ENCODE measurements at regions not wholly inside any gene's neighbourhood (a gene's known extent, or its start where the extent isn't known, plus 50 kb on each side); places are given as distances from the start of the nearest gene placed in this dataset.

DNA sequence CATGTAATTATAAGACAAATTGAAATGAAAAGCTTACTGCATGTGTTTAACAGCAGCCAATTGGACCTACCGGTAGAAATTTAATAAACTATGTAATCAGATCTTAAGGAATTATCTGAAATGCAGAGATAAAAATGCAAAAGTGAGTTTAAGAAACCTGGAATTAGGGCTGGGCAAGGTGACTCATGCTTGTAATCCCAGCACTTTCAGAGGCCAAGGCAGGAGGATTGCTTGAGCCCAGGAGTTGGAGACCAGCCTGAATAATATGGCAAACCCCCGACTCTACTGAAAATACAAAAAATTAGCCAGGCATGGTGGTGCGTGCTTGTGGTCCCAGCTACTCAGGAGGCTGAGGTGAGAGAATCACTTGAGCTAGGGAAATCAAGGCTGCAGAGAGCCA, 74.1 kb downstream of the HFE start:
- Histone ChIP-seq H3K36me3 (ENCODE audit: control insufficient read depth in 4 of 4, insufficient read depth in 3 of 4, low read depth in 1 of 4, low read length in 3 of 4) (peaks cover 1 to 7% (median 5%) of the 10 kb centered on the region in 4 donors), H3K27ac (ENCODE audit: low read depth in 1 of 2, low read length in 2 of 2) (no peak overlapping the region), H3K9me3 (ENCODE audit: control insufficient read depth in 4 of 4, low read length in 3 of 4) (no peaks in the 10 kb centered on the region), H3K4me1 (ENCODE audit: control insufficient read depth in 4 of 4, insufficient read depth in 4 of 4, low read length in 3 of 4) (peaks cover 6 to 17% (median 11%) of the 10 kb centered on the region in 4 donors), H3K9ac (ENCODE audit: low read depth in 1 of 2, low read length in 2 of 2) (no peak overlapping the region), H3K27me3 (ENCODE audit: control insufficient read depth in 4 of 4, insufficient read depth in 4 of 4, low read length in 3 of 4) (no peaks in the 10 kb centered on the region), H3K4me3 (ENCODE audit: low read depth in 1 of 3, low read length in 3 of 3) (no peak overlapping the region)
- no peak for DNase-seq (ENCODE audit: low spot score)
- 93% methylated on average over 3 of the region's 3 CpGs for WGBS
- TF ChIP-seq HNF4G (IDR thresholded peaks at IDR 0.05) (no peak), RAD21 (IDR thresholded peaks at IDR 0.05) (no peak), GABPA (IDR thresholded peaks at IDR 0.05 in 1 of 2, conservative IDR thresholded peaks at IDR 0.05 in 1 of 2) (no peak), TAF1 (conservative IDR thresholded peaks at IDR 0.05) (no peak), RXRA (IDR thresholded peaks at IDR 0.05) (no peak)
- TF ChIP-seq, protein P1, sequence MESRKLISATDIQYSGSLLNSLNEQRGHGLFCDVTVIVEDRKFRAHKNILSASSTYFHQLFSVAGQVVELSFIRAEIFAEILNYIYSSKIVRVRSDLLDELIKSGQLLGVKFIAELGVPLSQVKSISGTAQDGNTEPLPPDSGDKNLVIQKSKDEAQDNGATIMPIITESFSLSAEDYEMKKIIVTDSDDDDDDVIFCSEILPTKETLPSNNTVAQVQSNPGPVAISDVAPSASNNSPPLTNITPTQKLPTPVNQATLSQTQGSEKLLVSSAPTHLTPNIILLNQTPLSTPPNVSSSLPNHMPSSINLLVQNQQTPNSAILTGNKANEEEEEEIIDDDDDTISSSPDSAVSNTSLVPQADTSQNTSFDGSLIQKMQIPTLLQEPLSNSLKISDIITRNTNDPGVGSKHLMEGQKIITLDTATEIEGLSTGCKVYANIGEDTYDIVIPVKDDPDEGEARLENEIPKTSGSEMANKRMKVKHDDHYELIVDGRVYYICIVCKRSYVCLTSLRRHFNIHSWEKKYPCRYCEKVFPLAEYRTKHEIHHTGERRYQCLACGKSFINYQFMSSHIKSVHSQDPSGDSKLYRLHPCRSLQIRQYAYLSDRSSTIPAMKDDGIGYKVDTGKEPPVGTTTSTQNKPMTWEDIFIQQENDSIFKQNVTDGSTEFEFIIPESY (IDR thresholded peaks at IDR 0.05): no peak
- TF ChIP-seq, protein P2, sequence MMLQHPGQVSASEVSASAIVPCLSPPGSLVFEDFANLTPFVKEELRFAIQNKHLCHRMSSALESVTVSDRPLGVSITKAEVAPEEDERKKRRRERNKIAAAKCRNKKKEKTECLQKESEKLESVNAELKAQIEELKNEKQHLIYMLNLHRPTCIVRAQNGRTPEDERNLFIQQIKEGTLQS (IDR thresholded peaks at IDR 0.05): no peak

DNA sequence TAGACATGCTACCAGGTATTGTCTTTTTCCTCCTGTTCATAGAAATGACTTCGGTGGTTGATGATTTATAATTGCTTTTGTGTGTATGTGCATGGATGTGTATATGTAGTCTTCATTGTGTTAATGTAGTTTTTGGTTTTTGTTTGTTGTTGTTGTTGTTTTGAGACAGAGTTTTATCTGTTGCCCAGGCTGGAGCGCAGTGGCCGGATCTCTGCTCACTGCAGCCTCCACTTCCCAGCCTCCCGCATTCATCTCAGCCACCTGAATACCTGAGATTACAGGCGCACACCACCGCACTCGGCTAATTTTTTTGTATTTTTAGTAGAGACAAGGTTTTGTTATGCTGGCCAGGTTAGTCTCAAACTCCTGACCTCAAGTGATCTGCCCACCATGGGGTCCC, 75.2 kb downstream of the HFE start:
- Histone ChIP-seq H3K9ac (ENCODE audit: low read depth in 1 of 2, low read length in 2 of 2) (no peak overlapping the region), H3K27me3 (ENCODE audit: control insufficient read depth in 4 of 4, insufficient read depth in 4 of 4, low read length in 3 of 4) (no peaks in the 10 kb centered on the region), H3K36me3 (ENCODE audit: control insufficient read depth in 4 of 4, insufficient read depth in 3 of 4, low read depth in 1 of 4, low read length in 3 of 4) (peaks cover 1 to 7% (median 5%) of the 10 kb centered on the region in 4 donors), H3K4me3 (ENCODE audit: low read depth in 1 of 3, low read length in 3 of 3) (no peak overlapping the region), H3K9me3 (ENCODE audit: control insufficient read depth in 4 of 4, low read length in 3 of 4) (no peaks in the 10 kb centered on the region), H3K27ac (ENCODE audit: low read depth in 1 of 2, low read length in 2 of 2) (no peak overlapping the region), H3K4me1 (ENCODE audit: control insufficient read depth in 4 of 4, insufficient read depth in 4 of 4, low read length in 3 of 4) (peaks cover 5 to 11% (median 8%) of the 10 kb centered on the region in 4 donors)
- no peak for TF ChIP-seq YY1 (IDR thresholded peaks at IDR 0.05)
- TF ChIP-seq, protein P2 (IDR thresholded peaks at IDR 0.05): no peak
- TF ChIP-seq EGR1 (IDR thresholded peaks at IDR 0.05; ENCODE audit: low read depth in 2 of 2): no peak
- TF ChIP-seq FOXA1 (IDR thresholded peaks at IDR 0.05): no peak
- no peak for TF ChIP-seq HNF4A (conservative IDR thresholded peaks at IDR 0.05)
- TF ChIP-seq TAF1 (conservative IDR thresholded peaks at IDR 0.05): no peak
- TF ChIP-seq, protein P3, sequence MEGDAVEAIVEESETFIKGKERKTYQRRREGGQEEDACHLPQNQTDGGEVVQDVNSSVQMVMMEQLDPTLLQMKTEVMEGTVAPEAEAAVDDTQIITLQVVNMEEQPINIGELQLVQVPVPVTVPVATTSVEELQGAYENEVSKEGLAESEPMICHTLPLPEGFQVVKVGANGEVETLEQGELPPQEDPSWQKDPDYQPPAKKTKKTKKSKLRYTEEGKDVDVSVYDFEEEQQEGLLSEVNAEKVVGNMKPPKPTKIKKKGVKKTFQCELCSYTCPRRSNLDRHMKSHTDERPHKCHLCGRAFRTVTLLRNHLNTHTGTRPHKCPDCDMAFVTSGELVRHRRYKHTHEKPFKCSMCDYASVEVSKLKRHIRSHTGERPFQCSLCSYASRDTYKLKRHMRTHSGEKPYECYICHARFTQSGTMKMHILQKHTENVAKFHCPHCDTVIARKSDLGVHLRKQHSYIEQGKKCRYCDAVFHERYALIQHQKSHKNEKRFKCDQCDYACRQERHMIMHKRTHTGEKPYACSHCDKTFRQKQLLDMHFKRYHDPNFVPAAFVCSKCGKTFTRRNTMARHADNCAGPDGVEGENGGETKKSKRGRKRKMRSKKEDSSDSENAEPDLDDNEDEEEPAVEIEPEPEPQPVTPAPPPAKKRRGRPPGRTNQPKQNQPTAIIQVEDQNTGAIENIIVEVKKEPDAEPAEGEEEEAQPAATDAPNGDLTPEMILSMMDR (IDR thresholded peaks at IDR 0.05; ENCODE audit: low read depth, low read length, missing input control): no peak
- TF ChIP-seq RXRA (IDR thresholded peaks at IDR 0.05): no peak
- TF ChIP-seq SP1 (IDR thresholded peaks at IDR 0.05): no peak
- TF ChIP-seq NR2F2 (IDR thresholded peaks at IDR 0.05): no peak
- no peak for TF ChIP-seq FOXA2 (IDR thresholded peaks at IDR 0.05)
- no peak for TF ChIP-seq HNF4G (IDR thresholded peaks at IDR 0.05)
- TF ChIP-seq, protein P1 (IDR thresholded peaks at IDR 0.05): no peak
- TF ChIP-seq, protein P4, sequence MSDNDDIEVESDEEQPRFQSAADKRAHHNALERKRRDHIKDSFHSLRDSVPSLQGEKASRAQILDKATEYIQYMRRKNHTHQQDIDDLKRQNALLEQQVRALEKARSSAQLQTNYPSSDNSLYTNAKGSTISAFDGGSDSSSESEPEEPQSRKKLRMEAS (IDR thresholded peaks at IDR 0.05): no peak
- TF ChIP-seq JUND (IDR thresholded peaks at IDR 0.05): no peak
- no peak for TF ChIP-seq GABPA (IDR thresholded peaks at IDR 0.05 in 1 of 2, conservative IDR thresholded peaks at IDR 0.05 in 1 of 2)
- 96% methylated on average over 7 of the region's 7 CpGs for WGBS
- DNase-seq (ENCODE audit: low spot score): no peak

Data from liver (tissue), 8 donors.